GM18909 (cell line): ENCODE measurements at regions not wholly inside any gene's neighbourhood (a gene's known extent, or its start where the extent isn't known, plus 50 kb on each side); places are given as distances from the start of the nearest gene placed in this dataset.

Source experiments
- ATAC-seq: cut with Tn5 transposase; IDR thresholded peaks from one replicate; pipeline ENCODE4 v1.9.1; 2021; ENCODE audit warnings: mild to moderate bottlenecking; ENCODE audit not compliant: unreplicated experiment, poor library complexity

DNA sequence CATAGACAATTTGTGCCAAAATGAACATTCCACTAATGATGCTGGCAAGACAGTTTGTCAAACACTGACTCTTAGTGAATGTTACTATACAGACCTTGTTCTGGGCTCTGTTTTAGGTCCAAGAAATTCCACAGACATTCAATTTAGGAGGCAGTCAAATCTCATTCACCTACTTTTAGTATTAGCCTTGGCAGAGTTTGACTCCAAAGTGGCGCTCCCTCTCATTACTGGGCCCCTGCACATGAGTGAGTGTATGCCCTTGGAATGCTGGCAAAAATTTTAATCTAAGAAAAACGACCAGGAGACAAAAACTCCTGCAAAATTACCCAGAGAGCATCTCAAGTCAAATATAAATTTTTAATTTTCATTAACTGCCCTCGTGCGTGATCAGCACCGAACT is 94.9 kb upstream of the SLC27A6 start:
- no peak for ATAC-seq

DNA sequence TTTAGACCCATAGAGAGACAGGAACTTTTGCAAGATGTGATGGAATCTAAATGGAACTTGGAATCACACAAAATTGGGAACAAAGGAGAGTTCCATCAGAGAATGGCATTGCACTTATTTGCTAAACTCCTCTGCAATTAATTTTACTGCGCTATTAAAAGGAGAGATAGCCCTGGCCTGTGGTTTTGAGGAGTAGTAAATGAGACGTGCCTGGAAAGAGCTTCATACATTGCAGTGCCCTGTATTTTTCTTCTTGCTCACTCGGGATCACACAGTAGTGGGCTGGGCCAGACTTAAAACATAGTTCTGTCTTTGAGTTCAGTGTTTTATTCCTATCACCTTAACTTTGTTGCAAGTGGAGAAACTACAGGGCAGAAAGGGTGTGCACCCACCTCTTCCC is 94.4 kb upstream of the SLC27A6 start:
- ATAC-seq, result no peak

DNA sequence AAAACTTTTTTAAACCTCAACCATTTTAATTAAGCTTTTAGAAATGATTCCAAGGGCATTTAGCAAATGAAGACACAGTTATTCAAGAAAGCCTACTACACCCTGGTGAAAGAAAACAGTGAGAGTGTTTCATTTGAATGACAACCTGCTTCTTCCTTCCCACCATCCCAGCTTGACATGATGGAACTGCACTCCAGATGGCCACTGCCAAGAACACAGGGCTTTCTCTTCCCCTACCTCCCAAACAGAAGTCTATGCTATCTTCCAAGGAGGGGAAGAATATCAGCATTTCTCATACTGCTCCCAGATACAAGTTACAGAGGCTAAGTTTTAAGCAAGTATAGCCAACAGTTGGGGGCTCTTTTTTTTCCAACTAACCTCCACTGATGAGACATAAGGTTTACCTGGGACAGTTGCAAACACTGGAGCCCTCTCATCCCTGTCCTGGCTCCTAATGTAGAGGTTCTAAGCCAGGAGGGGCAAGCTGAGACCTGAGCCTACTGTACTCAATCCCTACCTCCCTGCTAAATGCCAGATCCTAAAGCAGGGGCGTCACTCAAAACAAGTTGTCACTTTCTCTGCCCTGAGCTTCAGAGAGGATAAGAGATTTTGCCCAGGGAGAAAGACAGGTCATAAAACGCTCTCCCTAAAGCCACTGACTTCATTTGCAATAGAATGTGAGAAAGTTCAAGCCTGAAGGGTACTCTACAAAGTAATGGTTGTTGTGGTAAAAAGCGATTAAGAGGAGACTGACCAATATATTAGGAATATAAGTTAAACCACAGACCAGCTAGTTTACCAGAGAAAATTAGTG is 88.5 kb upstream of the SLC27A6 start:
- ATAC-seq, result no peak

DNA sequence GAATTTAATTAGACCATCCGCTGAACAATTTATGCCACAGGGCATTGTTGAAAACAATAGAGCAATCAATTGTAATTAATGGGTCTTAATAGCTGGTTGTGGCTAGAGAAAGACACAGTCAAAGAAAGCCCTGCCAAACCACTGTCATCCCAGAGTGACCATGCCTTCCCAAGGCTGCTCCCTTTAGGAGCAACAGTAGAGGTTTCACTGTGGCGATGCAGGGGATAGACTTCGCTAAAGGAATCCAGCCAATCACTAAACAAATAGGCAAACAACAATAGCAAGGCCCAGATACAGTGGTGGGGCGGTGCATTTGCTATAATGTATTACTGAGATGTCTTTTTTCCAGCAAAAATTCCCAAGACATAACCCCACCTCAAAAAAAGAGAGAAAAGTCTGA is 87.8 kb upstream of the SLC27A6 start:
- ATAC-seq, result no peak

DNA sequence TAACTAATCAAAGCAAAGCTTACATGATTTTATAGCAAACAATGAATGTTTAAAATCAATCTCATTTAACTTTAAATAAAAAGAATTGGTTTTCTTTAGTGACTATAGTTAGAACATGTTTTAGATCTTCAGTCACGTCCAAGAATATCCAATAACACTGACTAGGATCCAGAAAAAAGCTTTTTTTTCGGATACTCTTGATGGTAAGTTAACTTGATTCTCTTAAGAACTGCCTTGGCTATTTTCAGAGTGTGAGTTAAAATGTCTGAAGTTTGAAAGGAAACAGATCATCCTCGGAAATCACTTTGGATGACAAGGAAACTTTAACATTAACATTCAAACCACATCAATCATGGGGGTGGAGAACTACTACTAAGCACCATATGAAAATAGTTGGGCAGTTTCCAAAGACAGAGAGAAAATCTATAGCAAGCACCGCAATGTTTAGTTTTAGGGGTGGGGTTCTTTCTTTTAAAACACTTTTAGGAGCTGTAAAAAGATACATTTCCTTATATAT is 83.7 kb upstream of the SLC27A6 start:
- ATAC-seq, result no peak

DNA sequence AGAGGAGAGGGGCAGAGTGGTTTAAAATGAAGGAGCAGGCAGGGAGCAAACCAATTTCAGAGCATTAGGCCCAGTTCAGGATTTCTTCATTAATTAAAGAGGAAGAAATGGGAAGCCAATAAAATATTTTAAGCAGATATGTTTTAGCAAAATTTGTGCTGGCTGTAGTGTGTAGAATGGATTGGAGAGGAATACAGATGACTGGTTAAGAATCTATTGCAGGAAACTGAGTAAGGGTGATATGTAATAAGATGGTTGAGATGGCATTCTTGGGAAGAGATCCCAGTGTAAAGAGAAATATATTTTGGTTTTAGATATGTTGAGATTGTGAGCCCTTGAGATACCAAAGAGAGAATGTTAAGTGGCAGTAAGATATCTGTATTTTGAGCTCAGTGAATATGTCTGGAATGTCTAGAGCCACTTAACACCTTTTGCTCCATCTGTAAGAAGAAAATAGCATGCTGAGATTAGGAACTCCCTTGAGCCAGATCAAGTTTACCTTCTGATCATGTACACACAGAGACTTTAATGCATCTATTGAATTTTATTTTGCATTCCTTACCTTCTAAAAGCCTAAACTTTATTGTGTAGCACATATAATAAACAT is 79.5 kb upstream of the SLC27A6 start:
- no peak for ATAC-seq

DNA sequence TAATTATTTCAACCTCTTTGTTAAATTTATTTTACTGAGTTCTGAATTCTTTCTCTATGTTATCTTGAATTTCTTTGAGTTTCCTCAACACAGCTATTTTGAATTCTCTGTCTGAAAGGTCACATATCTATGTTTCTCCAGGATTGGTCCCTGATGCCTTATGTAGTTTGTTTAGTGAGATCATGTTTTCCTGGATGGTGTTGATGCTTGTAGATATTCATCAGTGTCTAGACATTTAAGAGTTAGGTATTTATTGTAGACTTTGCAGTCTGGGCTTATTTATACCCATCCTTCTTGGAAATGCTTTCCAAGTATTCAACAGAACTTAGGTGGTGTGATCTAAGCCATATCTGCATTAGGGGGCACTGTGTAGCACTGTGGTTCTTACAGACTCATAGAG is 70.2 kb upstream of the SLC27A6 start:
- no peak for ATAC-seq

DNA sequence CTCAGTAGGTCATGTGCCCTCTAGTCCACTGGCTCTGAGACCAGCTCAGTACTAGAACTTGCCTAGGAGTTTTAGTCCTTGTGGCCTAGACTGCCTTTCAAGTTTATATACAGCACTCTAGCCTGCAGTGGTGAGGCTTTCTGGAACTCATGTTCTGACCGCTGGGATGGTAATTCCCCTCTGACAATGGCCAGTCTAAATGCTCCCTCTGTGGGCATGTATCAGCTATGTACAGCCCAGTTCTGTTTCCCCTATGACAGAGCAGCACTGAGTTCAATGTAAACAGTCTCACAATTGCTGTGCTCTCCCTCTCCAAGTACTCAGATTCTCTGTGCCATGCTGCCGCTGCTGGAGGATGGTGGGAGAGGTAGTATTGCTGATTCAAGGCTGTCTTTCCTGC is 68.6 kb upstream of the SLC27A6 start:
- no peak for ATAC-seq

DNA sequence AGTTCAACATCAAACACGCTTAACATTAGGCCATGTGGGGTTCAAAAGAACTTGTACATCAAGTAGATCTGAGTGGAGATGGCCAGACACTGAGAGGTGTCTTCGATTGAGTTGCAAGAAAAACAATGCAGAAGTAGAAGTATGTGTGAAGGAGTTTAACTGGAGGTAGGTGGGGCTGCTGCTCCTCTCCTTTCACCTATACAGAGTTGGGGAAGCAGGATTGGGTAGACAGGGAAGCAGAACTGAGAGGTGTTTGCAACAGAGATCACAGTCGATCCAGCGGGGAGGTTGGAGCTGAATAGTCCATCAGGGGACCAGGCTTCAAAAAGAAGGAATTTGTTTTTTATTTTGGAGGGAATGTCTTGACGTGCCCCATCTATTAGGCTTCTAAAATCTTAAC is 61.7 kb upstream of the SLC27A6 start:
- no peak for ATAC-seq

DNA sequence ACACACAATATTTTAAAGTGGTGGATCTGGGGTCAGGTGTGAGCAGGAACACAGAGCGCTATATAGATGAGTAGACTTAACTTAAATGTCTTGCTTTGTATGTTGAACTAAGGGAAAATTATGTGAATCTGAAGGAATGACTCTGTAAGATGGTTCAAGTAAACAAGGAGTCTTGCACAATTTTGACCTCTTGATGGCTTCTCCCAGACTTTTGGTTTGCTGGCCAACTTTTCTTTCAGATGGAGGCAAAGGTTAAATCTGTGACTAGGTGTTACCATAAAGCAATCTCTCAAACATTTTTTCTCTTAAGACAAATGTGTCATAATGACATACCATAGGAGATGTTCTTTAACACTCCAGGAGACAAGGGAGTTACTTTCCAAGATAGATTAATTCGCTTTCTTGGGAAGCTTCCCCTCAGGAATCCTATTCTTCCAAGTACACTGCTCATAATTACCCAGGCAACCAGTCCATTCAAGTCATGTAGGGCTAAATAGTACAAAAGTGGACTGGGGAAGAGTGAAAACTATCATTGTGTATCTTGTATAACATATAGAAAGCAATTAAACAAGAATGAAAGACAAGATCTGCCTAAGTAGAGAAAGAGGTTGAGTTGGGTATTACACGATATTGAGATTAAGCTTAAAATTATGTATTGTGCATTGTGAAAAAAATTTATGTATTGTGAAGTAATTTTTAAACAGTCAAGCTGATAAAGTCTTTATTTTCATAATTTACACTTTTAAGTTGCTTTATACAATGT is 60.3 kb upstream of the SLC27A6 start:
- ATAC-seq, result peak; percentile 2

DNA sequence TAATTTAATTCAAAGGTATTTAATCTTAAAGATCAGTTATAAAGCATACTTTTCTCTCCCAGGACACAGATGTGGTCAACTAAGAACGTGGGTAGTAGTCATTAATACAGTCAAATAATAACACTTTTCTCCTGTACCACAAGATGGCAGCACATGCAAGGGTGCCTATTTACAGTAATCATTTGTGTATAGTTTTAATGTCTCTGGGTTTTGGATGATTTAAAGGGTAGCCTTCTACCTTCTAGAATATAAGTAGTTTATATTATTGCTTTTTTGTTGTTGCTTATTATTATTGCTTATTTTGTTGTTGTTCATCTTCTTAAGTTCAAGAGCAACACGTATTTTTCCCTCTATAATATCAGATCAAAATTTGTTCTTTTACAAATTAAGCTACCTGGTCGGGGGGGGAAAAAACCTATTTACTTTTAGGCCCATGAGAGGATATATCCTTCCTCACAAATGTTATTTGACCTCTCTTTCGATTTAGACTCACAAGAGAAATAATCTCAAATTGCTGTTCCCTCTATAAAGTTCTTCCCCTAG is 59.6 kb upstream of the SLC27A6 start:
- peak; percentile 92 for ATAC-seq

DNA sequence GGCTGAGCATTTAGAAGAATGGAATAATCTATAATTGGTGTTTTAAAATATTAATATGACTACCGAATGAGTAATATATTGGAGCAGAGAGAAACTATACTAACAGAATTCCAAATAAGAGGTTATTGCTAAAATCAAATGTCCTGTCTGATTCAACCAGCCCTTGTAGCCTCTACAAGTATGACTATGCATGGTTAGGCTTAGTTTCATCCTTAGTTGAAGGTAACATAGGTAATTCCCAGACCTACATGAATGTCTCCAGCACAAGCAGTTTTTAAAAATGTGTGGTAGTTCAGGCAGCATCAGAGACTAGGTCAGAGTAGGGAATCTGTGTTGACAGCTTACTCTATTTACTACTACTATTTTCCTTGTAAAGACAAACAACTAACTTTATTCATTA is 51.7 kb upstream of the SLC27A6 start:
- ATAC-seq, result peak; percentile 65
